GM18517 (cell line): ENCODE measurements at regions not wholly inside any gene's neighbourhood (a gene's known extent, or its start where the extent isn't known, plus 50 kb on each side); places are given as distances from the start of the nearest gene placed in this dataset.

Experiments used
- ATAC-seq: cut with Tn5 transposase; IDR thresholded peaks from one replicate; pipeline ENCODE4 v1.9.1; 2021; ENCODE audit warnings: mild to moderate bottlenecking, moderate library complexity; ENCODE audit not compliant: unreplicated experiment

DNA sequence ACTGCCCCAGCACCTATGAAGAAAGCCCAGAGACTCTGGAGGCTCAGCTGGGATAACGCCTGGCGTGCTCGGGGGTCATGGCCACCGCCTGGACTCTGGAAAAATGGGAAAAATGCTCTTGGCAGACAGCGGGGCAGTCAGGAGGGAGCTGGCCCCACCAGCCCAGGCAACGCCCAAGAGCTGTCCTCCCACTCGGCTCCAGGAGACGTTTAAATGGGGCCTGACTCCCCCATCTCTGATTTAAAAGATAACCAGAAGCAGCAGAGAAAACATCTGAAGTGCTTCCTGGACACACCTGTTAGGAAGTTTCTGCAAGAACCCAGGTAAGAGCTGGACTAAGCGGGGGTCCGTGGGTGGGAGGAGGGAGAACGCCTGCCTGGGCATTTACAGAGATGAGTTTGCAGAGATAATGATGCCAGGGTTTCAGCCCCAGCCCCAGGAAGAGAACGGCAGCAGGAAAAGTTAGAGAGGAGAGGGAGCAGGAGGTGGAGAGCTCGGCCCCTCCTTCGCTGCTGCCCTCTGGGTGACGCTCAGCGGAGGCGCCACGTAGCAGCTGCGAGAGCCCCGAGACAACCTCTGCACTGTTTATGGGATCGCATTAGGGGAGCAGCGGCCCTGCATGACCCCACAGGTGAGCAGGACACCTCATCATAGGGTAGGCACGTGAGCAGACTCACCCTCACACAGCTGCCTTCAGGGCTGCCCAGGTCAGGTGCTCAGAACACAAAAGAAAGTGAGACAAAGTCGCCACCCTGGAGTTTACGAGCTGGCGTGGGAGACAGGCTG, 83.5 kb upstream of the INSIG1 start:
- ATAC-seq: no peak

DNA sequence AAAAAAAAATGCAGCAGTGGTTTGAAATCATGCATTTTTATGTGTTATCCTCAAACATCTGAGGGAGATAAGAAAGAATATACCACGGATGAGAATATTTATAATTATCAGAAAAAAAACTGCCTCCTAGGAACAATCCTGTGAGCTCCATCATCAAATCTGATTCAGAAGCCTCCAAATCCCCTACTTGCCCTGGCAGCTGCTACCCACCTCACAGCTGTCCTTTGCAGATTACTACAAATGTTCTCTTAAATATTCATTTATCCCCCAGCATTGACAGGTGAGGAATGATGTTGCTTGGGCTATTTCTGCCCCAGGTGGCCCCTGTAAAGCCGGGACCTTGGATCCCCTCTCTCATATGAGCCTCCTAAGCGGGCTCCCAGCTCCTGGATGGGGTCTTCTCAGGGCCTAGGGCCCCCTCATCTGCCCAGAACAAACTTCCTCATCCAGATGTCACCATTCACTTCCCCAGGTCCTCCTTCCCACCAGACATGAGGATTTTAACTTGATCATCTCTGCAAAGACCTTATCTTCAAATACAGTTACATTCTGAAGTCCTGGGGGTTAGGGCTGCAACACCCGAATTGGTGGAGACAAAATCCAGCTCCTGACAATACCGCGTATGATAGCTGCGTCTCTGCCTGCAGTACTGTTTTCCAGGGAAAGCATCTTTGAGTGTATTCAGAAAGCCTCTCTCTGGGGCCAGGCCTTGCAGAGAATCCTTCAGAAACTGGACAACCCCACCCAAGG, 81.9 kb upstream of the INSIG1 start:
- ATAC-seq: no peak

DNA sequence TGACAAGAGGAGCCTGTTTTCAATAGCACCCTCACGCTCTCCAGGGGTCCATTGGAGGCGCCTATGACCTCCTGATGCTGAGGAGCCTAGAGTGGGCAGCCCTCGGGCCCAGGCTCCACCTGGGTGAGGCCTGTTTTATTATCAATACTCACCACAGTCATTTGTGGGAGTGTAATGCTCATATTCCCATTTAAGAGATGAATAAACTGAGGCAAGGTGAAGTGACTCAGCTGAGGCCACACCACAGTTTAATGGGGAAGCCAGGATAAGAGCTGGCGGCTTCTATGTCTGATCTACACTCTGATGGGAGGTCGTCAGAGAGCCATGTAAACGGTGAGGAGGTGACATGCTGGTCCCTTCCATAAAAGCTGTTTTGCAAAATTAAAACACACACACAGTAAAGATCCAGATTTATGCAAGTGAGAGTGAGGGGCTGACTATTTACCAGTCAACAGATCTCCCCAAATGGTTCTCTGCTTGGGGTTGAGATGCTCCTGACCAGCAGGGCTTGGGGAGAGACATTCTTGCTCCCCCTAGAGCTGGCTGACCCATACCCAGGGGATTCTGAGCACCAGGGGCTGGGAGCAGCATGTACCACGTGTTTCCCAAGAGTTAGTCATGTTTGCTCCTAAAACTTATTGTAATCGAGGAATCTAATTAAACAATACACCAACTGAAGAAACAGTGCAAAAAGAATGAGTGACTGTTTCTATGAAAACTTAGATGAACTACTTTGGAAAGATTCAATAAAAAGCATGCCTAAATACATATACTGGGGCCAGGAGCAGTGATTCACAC, 81.0 kb upstream of the INSIG1 start:
- no peak for ATAC-seq

DNA sequence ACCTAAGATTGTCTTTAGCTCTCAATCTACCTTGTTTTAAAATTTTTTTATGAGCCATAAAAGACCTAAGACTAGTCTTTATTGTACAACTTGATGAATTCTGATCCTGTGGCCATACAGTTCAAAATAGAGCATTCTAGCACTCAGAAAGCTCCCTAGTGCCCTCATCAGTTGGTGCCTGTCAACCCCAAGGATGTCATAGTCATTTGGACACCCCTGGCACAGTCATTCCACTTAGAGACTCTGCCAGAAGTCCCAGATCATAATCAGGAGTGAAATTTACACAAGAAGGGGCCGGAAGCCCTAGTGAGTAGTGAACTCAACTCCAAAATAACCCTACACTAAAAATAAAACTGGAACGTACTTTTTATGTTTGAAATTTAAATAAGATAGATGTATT, 80.0 kb upstream of the INSIG1 start:
- no peak for ATAC-seq

DNA sequence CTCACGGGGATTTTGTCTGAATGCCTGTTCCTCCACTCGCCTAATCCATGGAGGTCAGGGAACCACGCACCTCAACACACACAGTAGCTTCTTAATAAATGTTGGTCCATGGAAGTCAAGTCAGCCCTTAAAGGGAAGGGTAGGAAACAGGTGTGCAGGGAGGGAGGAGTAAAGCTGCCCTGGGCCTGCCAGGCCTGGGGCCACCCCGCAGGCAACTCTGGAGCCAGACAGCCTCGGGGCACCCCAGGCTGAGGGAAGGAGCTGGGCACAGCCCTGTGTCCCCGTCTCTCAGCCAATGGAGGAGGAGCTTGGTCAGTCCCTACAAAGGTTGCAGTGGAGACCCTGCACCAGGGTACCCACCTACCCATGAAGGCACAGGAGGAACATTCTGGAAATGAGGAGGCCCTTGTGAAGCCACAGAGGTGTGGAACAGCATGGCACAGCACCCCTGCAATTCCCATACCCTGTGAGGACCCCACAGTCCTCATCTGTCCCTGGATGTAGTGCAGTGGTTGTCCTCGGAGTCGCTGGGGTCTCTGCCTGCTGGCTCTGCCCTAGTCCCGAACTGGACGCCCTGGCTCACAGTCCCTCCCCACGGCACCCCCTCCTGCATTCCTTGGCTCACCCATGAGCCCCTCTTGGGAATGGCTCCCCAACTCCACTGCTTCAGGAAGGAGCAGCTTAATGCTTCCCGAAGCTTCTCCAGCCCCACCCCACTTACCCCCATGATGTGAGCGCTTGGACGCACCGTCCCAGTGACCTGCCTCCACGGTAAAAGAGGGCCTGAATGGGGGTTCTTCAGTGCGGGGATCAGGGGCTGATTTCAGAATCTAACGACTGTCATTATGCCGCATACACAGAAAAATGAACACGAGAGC, 79.2 kb upstream of the INSIG1 start:
- no peak for ATAC-seq

DNA sequence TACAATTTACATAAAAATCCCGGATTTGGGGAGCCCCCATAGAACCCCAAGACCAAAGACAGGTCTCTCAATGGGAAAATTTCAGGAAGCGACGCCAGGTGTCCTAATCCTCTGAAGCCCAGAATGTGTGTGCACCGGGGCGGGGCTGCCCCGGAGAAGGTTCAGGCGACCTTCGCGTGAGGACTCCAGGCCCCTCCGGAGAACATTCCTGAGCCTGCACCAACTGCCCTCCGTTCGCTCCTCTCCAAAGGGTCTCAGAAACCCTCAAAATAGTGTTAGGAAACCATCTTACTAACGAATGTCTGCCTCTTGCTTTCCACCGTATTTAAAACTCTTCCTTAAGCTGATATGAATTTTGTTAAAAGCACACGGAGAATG, 78.5 kb upstream of the INSIG1 start:
- ATAC-seq: no peak

DNA sequence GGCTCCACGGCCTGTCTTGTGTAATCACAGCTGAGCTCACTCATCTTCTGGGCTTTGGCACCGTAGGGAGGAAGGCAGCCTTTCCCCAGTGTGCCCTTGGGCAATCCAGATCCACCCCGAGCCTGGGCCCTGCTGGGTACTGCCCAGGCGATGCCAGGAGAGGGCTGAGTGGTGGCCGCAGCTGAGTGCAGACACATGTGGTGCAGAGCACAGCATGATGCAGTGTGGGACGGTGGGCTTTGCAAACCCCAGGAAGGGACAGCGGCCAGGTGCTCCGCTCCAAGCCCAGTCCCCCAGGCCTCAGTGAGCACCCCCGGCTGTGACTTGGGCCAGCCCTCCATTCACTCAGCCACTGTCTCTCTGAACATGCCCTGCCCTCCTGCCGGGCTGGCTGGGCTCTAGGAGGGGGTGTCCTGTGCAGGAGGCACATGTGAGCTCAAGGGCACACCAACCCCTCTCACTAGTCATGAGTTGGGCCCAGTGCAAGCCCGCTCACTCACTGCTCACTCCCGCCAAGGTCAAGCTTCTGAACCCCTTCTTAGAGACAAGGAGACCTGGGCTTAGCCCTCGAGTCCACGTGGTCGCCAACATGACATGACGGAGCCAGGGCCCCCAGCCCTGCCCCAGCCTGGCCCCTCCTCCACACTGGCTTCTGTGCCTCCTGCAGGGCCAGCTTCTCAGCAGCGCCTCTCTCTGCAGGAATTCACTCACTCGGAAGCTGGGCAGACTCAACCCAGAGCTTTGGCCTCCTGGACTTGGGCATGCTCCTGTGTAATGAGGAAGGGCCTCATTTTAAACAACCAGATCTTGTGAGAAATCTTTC, 77.5 kb upstream of the INSIG1 start:
- ATAC-seq: no peak

DNA sequence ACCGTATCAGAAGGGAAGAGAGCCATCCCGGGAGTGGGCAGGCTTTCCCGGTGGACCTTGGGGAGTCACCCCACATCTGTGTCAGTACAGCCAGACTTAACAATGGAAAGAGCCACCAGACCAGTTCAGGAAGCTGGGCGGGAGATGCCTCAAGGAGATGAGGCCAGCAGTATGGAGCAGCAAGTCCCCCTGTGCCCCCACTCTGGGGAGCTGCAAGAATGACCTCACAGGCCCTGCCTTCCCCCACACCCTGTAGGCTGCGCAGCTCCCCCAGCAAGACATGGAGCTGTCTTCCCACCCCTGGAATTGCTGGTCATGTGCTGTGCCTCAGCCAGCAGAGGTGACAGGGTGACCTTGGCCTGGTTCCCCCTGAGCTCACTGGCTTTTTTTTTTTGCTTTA, 76.8 kb upstream of the INSIG1 start:
- ATAC-seq: no peak

DNA sequence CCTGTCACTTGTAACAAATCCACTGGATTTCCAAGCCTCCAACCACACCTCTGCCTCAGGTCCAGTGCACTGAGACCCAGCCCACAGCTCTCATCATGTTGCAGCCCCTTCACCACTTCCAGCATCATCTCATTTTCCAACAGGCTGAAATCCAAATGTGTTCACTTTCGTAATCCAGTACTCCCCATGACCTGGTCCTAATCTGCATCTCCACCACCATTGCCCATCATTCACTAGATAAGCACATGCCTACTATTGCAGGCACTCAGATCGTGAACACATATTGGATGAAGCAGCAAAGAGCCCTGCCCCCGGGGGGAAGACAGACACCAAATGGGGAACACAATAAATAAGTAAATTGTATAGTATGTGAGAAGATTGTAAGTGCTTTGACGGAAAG, 76.1 kb upstream of the INSIG1 start:
- ATAC-seq: no peak

DNA sequence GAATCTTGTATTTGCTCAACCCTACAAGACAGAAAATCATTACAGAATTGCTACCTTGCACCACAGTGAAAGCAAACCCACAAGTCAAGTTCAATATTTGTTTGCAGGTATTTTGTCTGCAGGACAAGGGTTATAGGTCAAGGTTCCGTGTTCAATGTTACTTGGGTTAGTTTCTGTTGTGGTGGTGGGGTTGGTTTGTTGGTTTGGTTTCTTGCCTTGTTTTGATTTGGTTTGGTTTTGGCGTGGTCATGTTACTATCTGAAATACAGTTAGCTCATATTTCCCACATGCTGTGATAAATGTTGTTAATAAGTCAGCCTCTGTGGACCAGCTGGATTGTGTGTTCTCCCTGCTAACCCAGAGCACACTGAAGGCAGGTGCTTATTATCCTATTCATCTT, 75.6 kb upstream of the INSIG1 start:
- no peak for ATAC-seq

DNA sequence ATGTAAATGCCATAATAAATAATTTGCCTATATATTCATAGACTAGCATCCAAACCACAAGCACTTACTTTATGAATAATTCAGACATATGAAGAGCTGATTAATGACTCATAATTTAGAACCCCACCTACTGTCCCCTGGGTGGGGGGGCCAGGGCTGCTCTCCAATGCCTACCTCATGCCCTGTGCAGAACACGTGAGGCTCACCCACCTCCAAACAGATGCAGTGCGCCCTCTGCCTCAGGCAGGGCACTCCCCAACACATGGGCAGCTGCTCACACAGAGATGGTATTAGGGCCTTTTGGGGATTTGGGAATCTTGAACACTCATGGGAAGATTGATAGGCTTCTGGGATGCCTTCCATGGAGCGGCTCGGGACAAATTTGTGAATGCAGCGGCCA, 75.1 kb upstream of the INSIG1 start:
- no peak for ATAC-seq

DNA sequence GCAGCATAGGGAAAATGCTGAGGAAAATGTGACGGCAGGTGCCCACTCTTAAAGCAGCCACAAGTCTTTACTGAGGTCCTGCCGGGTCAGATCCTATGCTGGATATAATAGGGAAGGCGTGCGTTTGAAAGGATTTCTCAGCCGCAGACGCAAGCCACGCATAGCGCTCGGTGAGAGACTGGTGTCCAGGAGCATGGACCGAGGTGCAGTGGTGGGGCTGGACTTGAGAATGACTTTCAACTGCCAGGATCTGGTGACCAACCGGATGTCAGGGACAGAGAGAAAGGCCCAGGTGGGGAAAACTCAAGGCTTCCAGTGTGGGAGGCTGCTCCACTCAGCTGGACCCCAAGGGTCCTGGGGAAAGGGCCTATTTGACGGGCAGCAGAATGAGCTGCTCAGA, 74.7 kb upstream of the INSIG1 start:
- ATAC-seq: no peak

DNA sequence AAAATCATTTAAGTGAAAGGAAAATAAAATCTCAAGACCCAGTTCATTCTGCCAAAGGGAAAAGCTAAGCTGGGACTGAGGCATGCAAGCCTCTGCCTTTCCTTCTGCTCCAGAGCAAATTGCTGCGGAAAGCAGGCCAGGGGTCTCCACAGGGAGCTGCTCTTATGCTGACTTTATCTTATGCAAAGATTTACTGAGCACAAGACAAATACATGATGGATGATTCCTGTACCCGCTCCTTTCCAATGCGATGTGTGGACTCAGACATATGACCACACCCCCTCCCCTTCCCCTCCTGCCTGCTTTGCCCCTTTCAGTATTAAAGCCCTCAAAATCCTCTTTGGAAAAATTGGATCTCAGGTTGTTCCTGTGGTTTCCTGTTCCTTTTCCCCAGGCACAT, 74.2 kb upstream of the INSIG1 start:
- ATAC-seq: no peak

DNA sequence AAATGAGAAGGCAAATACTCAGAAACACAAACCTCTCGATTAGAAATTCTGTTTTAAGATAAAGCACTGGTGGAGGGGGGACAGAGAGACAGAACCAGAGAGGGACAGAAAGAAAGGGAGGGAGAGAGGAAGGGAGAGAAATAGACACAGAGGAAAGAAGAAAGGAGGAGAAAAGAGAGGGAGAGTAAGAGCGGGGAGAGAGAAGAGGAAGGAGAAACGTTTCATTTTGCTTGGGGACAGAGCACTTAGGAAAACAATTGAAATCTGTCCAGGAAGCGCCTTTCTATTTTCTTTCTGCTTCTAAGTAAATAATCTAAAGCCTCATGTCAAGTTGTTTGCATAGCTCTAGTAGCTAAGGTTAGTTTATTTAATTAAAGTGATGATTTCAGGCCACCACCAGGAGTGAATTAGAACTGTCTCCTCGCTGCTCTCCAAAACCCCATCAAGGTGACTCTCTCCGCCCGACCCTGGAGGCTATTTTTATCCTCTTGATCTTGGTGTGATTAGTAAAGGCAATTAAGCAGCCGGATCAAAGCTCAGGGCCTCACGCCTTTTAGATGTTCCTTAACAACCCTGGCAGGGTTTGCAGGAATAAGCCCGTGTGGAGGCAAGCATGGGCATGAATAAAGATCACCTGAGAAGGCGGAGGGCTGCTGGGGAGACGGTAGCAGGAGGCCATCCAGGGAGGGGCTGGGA, 73.4 kb upstream of the INSIG1 start:
- ATAC-seq: no peak

DNA sequence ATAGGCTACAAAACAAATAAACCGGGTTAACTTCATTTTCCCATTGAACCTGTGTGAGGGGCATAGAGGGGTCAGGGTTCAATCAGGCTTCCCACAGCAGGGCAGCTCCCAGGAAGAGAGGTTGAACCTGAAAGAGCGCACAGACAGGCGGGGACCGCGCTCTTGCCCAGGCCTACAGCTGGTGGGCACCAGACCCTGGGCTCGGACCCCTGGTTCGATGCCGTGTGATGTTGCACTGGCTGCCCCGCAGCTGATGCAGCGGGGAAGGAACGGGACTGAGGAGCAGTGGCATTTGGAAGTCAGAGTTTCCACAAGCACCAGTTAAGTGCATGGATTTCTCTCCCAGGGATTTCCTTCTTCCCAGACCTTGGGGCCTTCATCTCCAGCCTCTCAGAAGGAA, 72.6 kb upstream of the INSIG1 start:
- no peak for ATAC-seq

DNA sequence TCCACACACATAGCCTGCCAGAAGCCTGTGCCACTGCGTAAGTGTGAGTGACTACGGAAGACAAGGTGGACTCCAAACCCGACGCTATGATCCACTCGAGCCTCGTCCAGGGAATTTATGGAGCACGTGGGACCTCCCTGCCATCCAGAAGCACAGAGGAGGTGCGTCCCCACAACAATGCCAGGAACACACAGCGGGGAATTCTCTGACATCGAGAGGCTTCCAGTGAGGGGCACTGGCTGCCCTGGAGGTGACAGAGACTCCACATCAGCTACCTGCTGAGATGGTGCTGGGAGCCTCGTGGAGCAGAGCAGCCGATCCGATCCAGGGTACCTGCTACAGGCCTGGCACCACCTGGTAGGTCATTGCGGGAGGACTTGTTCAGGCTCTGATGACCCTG, 72.2 kb upstream of the INSIG1 start:
- no peak for ATAC-seq

DNA sequence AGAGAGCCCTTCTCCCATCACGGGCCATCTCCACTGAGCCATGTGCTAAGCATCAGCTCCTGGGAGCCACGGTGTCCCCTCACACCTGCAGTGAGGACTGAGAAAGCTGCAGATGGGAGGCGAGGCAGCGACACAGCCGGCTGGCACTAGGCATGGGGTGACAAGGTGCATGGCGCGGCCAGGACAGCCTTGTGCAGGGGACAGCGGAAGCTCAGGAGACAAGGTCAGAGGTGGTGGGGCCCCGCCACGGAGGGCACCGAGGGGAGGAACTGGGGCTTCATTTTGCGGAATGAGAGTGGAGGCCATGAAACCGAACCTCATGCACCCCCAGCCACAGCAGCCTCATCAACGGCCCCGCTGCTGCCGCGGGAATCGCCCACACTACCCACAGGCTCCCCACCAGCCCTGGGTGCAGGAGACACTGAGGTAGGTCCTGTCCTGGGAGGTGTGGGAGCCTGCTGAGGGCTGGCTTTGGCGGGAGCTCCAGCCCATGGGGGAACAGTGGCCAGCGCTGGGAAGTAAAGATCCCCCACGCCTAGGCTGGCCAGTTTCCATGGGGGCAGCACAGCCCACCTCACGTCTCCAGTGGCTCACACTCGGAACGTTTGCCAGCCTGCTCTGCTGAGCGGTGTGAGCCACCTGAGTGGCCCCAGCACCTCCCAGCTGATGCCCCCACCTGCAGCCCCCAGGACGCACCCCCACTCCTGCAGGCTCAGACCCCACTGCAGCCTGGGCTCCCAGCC, 71.2 kb upstream of the INSIG1 start:
- no peak for ATAC-seq

DNA sequence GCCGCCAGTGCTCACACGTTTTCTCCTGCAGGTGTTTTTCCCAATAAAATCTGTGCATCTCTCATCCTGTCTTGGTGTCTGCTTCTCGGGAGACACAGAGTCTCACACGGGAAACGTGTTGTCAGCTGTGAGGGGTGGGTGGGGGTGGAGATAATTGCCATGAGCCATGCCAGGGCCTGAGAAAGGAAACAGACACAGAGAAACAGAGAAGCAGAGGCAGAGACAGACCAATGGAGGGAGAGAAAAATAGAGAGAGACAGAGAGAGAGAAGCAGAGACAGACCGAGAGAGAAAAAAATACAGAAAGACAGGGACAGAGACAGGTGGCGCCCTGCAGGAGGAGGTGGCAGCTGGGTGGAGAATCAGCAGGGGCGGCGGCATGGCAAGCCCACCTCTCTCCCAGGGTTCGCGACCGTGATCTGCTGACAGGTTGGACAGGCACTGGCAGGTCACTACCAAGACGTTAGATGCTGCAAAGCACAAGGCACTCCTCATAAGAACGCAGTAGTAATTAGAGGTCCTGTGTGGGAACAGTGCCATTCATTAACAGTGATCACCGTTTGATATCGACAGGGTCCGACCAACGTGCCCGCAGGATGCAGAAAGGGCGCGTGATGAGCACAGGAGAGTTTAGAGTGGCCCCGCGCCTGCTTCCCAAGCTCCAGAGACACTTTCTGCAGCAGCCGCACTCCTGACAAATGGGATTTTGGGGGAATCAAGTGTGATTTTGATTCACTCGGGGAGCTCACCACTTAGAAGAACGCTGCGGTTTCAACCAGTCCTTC, 70.5 kb upstream of the INSIG1 start:
- no peak for ATAC-seq
